Heart left ventricle (tissue), 13 donors: ENCODE measurements at regions not wholly inside any gene's neighbourhood (a gene's known extent, or its start where the extent isn't known, plus 50 kb on each side); places are given as distances from the start of the nearest gene placed in this dataset.

ENCODE experiments used
- POLR2A ChIP-seq, 2 donors: fragments of 450-650 bp; IDR thresholded peaks; one replicate each; pipeline ENCODE4 v1.6.1; 2017; ENCODE audit warnings: antibody characterized with exemption in 2 of 2, mild to moderate bottlenecking in 2 of 2, moderate library complexity in 2 of 2
- TF ChIP-seq, protein P1 (sequence below), 12 donors: fragments of 200-600 bp; sonication (generic) in 4 of 12; IDR thresholded peaks; one replicate each; pipeline versions ENCODE4 v1.5.0 to v1.8.0; 2018 to 2022; ENCODE audit warnings: antibody characterized with exemption in 12 of 12, mild to moderate bottlenecking in 5 of 12
- donor health status: ischemic (EF 13 %, LVEDD 7.1; RV severe dilation, severe dysfunction).
- donor health status: DM: no; HTN: yes; CAD: no.
- donor health status: DM: no; HTN: no; CAD: no.
- donor health status: ischemic (EF 25% LVEDD 6.9; RV normal size, moderate dysfunction).
- donor health status: ischemic (EF 25% LVEDD 5.7; RV mildly dilated, moderate dysfunction).
- donor health status: ischemic (EF 35%, LVEDD 5.7; RV mildly dilated, moderate dysfunction).
- donor health status: nonischemic (EF 11% LVEDD 7.7; RV severe dilation, severe dysfunction).
- donor health status: DM: yes; HTN: yes; CAD: no.
- donor health status: PGD.
- donor health status: ischemic (EF 29% LVEDD 5.4; RV normal size, mild dysfunction).
- donor health status: nonischemic (EF 23%, LVEDD 6.1; RV moderate dilation, normal function).

DNA sequence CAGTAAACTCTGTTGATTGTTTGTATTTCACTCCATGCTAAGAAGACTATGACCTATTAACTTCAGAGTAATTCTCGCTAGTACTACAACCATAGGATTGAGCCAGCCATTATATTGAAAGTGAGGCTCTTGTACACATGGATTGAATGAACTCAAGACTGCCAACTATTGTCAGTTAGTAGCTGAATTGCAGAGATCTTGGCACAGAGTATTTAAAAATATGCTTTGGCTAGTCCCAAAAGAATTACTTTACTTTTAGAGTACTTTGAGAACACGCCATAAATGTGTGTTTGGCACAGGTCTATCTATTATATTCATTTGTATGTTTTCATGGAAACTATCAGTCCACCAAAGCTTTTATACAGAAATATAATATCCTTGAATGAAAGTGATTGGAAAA is 226.7 kb upstream of the DCBLD2 start:
- no peak for TF ChIP-seq POLR2A (IDR thresholded peaks at IDR 0.05)
- TF ChIP-seq, protein P1, sequence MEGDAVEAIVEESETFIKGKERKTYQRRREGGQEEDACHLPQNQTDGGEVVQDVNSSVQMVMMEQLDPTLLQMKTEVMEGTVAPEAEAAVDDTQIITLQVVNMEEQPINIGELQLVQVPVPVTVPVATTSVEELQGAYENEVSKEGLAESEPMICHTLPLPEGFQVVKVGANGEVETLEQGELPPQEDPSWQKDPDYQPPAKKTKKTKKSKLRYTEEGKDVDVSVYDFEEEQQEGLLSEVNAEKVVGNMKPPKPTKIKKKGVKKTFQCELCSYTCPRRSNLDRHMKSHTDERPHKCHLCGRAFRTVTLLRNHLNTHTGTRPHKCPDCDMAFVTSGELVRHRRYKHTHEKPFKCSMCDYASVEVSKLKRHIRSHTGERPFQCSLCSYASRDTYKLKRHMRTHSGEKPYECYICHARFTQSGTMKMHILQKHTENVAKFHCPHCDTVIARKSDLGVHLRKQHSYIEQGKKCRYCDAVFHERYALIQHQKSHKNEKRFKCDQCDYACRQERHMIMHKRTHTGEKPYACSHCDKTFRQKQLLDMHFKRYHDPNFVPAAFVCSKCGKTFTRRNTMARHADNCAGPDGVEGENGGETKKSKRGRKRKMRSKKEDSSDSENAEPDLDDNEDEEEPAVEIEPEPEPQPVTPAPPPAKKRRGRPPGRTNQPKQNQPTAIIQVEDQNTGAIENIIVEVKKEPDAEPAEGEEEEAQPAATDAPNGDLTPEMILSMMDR (IDR thresholded peaks at IDR 0.05), result no peak
